GM19467 (cell line): ENCODE measurements at regions not wholly inside any gene's neighbourhood (a gene's known extent, or its start where the extent isn't known, plus 50 kb on each side); places are given as distances from the start of the nearest gene placed in this dataset.

Experiments
- ATAC-seq: cut with Tn5 transposase; IDR thresholded peaks from one replicate; pipeline ENCODE4 v1.9.1; 2021; ENCODE audit warnings: mild to moderate bottlenecking, moderate library complexity; ENCODE audit not compliant: unreplicated experiment

DNA sequence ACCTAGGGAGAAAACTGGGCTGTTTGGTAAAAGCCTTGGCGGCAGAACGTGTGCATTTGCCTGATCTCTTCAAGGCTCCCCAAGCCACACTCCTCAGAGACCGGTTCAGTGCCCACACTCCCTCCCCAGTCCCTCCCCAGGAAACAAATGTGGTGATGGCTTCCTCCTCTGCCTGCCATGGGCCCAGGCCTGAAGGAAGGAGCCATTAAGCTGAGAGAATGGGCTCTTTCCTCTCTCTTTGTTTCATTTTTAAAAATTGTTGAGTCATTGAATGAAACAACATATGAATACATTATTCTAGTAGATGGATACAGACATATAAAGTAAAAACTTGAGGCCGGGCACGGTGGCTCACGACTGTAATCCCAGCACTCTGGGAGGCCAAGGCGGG, 50.6 kb upstream of the YWHAQ start:
- ATAC-seq: no peak

DNA sequence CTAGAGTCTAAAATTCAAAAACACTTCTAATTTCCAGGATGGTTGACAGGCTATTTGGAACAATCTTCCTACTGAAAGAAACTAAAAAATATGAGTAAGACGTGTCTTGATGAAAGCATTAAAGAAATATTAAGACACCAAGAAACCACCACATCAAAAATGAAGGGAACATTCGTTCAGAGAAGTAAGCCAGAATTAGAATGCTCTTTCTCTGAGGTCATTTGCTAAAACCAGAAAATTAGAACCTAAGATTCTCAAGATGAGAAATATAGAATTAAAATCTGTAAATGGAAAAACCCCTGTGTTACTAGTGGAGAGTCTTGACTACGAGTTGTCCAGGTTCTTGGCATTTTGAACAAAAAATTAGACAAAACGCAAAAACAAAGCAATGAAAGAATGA, 54.8 kb upstream of the YWHAQ start:
- ATAC-seq: no peak

DNA sequence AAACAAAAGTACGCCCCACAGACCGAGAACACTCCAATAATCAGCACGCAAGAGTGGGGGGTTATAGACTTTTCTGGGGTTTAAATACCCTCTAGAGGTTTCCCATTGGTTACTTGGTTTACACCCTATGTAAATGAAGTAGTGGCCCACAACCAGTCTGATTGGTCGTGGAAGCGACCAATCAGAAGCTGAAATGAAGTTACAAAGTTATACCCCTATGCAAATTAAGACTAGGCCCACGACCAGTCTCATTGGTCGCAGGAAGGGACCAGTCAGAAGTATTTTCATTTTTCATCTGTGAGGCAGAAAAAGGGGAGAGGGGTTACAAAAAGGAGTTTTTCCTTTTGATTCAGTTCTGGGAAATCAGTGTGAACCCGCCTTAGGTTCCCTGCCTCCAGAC, 55.3 kb upstream of the YWHAQ start:
- no peak for ATAC-seq

DNA sequence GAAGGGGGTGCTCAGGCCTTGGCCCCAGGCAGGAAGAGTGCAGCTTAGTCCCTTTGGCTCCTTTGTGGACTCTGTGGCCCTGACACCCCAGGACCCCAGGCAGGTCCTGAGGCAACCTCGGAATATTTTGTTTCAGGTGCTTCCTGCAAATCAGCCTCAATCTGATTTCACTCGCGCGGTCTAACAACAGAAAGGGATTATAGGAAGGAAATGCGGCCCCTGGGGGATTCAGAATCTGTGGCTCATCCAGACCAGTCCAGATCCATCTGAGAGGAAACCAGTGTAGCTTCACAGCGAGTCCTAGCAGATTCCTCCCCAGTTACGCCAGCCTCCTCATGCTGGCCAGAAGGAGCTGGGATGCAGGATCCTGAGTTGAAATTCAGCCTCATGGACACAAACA, 59.5 kb upstream of the YWHAQ start:
- no peak for ATAC-seq

DNA sequence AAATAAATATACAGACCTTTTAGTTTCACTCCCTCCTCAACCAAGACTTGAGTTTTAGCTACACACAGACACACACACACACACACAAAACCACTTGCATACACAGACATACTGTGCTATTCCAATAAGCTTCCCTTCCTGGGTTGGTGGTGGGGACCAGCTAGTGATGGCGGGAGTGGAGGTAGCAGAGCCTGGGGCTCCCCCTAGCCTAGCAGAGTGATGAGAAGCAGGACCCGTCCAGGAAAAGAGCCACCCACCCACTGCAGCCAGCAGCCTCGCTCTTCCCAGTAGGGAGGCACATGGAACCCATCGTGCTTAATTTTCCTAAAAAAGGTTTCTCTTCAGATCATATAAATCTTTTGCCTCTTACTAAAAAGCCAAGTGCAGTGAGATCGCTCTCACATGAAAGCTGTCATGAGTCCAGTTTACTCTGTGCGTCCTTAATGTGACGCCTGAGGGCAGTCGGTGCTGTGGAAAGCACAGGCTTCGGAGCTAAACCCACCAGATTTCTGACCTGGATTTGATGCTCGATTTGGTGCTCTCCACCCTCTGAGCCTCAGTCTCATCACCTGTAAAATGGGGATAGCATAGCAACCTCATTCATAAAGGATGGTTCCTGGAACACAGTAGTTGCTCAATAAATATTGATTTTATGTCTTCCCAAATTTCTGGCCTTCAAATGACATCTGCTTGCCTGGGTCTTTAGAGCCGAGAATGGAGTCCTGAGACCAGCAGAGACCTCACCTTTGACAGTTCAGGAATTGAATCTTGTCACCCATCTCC, 60.1 kb upstream of the YWHAQ start:
- ATAC-seq: no peak

DNA sequence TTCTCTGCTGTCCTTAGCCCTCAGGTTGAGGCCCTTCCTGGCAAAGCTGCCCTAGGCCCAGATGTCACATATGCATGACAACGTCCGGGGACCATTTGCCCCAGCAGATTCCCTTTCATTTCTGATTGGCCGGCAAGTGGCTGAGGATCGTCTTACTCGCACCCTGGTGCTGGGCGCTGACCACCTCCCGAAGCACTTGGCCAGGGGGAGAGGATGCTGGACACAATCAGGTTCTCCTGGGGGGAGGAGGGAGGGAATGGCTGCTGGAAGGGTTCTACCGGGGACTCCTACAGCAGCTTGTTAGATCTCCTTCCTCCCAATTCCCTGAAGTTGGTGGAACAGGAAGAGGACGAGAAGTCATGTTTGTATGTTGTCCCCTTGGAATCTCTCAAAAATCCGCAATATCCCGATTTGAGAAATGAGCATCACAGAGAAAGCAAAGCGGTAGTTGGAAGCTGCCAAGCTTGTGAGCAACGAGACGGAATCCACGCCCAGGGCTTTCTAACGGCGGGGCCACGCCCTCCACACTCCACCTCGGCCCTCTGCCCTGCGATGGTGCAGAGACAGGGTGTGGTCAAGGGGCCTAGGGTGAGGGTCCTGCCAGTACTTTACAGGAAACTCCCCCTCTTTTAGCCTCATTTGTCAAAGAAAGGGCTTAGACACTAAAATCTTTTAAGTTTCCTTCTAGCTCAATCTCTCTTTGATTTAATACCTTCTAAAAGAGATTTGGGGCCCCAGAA, 61.8 kb upstream of the YWHAQ start:
- no peak for ATAC-seq

DNA sequence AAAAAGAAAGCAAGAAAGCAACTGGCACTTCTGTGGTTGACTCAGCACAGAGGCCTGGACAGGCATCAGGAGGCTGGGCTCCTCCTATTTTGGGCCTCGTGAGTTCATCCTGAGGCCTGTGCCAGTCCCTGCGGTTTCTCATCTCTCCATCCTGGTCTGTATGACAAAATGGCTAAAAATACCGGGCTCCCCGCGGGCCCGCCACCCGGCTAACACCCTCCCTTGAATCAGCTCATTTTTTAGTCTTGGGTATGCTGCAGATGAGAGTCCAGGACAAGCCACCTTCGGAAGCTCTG, 62.3 kb upstream of the YWHAQ start:
- ATAC-seq: no peak

DNA sequence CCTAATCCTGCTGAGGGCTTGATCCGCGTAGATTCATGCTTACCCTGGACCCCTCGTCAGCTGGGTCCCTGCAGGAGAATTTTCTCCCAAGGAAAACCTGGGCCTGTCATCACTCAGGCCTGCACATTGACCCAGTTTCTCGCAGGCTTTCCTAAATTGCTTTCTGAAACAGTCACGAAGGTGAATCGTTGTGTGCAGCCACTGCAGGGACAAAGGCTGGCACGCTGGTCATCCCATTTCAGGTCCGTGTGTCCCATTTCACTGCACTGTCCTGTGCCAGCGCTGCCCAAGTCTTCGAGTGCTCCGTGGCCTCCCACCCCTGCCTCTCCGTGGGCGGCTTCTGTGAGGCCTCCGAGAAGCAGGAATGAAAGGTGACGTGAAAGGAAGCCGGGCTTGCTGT, 62.8 kb upstream of the YWHAQ start:
- no peak for ATAC-seq

DNA sequence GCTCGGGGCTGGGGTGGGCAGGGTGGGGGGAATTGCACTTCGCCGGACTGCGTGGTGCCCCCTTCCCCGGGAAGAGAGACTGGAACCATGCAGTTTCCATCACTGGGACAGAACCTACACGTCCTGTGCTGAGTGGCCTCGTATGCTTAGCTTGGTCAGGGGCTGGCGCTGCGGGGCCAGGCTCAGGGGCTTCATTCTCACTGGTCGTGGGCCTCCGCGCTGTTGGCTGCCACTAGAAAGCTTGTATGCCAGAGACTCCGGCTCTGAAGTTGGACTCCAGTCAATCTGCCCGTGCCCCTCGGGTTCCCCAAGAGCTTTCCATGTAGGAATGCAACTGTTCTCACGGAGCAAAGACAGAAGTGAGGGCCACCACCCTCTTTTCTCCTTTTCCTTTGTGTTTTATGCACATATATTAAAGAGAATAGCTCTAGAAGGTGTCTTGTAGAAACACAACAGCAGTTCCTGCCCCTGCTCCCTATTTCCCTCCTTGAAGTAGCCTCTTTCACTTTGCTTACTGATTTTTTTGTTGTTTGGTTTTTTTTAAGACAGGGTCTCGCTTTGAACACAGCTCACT, 64.0 kb upstream of the YWHAQ start:
- ATAC-seq: no peak

DNA sequence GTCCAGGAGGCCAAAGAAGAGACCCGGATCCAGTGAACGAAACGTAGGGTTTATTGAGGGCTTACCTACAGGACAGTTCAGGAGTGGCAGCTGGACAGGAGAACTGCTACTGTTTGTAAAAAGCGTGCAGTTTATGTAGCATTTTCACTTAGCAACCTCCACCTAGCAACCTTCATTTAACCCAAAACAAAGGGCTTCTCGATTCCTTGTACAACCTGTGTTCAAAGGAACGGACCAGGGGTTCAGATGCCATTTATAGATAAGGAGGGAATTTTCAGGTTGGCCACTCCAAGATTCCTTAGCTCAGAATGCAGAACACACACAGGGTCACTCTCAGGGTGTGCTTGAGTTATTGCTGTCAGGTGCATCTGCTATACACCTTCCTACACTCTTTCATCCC, 65.1 kb upstream of the YWHAQ start:
- ATAC-seq: no peak

DNA sequence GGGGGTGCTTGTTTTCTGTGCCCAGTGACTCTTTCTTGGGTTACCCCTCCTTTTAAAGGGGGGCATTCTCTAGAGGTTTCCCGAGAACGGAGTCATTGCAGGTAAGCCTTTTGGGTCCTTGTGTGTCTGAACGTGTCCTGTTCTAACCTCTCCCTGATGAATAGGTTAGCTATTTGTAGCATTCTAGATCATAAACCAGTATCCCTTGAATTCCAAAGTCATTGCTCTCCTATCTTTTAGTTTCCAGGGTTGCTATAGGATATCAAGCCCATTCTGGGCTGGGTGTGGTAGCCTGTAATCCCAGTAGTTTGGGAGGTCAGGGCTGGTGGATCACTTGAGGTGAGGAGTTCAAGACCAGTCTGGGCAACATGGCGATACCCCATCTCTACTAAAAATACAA, 65.9 kb upstream of the YWHAQ start:
- no peak for ATAC-seq

DNA sequence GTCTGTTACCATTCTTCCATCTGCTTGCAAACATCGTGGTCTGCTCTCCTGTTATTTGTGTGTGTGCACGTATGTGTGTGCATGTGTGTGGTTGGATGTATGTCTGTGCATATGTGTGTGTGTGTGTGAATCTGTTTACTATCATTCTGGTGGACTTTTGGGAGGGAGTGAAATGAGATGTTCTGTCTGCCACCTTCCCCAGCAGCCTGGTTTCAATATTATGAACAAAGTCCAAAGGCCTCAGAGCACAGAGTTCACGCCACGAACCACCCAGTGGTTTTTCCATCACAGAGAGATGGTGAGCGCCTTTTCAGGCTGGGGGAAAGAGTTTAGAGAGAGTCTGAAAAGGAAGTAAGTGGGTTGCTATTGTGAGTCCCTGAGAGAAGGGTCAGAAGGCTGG, 67.1 kb upstream of the YWHAQ start:
- no peak for ATAC-seq

DNA sequence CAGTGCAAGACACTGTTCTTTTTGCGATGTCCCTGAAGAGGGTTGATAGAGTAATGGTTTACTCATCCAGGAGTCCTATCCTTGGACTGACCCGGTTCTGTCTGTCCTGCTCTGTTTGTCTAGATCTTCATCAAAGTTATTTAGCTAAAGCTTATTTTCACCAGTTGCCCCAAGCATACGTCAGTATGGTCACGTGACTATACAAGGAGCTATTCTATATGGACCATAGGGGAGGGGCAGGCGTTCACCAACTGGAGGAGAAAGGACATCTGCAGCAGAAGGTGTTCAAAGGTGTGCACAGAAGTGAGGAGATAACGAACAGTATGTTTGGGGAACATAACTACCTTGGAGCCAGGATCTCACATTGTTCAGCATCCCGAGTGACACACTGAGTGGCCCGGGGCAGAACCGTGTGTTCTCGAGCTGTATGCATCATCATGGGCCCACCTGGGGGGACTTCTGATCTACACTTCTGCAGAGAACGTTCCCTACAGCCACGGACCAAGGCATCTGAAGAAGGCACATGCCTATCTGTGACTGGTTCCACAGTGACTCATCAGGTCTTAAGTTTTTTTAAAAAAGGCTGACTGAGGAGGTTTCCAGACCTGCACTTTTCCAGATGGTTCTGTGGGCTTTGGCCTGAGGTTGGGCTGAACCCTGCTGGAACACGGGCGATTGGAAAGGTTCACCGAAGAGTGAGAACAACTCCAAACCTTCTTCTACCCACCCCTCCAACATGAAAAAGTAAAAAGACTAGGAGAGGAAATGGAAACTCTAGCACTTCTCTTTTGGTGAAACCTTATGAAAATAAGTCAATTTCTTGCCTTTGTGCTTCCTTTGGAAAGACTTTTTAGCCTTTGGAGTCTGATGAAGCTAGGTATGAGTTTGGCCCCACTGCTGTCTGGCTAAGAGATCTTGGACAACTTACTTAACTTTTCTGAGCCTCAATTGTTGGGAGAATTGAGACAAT, 68.6 kb upstream of the YWHAQ start:
- no peak for ATAC-seq

DNA sequence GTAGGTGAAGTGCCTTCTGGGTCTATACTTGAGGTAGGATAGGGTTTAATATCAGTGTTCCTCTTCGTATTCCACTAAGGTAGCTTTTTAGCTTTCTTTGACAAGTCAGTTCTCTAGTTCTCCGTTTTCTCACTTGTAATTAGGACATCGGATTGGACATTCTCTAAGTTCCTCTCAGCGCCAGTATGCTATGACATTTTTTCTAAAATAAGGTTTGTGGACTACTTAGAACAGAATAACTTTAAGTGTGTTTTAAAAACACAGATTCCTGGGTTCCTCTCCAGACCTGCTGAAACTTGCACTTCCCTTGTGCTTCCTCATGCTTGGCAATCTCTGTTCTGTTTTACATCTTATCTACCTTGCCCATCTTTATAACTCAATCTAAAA, 69.3 kb upstream of the YWHAQ start:
- ATAC-seq: no peak

DNA sequence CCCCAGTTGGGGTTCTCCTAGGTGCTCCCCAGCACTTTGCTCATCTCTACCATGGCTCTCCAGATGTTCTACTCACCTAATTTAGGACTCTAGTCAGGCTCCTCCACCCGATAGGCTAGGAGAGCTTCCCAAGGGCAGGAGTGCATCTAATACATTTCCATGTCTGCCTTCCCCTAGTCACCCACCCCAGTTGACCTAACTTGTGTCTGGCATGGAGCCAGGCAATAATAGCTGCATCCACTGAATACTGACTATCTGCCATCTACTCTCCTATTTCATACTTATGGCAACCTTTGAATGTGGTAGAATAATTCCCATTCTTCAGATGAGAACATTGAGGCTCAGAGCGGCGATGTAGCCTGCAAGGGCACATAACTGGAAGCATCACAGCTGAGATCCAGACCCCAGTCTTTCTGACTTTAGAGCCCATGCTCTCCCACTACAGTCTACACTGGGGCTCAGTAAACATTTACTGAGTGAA, 71.8 kb upstream of the YWHAQ start:
- no peak for ATAC-seq

DNA sequence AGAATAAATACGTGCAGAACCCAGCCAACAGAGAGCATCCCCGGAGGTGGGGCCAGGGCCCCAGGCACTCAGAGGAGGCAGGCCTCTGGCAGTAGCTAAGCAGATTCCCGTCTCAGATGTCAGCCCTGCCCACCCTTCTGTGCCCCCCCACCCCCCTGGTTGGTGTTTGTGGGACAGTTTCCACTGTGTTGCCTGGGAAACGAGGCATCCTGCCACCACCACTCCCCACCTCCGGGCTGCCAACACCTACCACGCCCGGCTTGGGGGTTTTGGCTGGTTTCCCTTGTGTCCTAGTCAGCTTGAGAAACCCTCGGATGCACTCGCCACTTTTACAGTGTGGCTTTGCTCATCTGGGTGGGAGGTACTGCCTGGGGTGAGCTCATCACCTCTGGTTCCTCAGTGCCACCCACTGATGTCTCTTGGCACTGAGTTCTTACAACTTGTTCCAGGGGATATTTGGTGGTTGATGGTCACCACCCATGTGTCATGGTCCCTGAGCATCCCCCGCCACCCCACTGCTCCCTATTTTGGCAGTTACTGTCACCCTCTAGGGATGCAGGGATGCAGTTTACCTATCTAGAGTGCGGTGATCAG, 72.4 kb upstream of the YWHAQ start:
- no peak for ATAC-seq

DNA sequence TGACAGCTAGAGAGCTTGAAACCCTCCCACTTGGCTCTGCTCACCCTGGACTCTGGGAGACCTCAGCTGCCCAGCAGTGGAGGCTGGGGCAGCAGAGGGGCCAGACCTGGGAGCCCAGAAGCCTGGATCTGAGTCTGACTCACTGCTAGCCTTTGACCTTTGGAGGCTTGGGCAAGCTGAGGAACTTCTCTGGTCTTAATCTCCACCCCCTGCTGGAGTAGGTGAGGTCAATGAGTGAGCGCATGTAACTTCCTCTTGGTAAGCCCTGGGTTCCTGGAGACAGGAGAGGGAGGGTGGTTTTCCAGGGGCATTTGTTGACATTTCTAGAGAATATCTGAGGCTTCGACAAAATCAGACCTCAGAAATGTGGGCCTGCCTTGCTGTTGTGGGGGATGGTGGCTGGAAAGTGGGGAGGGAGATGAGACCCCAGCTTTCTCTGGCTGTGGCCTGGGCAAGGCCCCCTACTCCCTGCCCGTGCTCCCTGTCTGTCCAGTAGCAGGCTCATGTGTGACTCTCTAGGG, 73.0 kb upstream of the YWHAQ start:
- no peak for ATAC-seq

DNA sequence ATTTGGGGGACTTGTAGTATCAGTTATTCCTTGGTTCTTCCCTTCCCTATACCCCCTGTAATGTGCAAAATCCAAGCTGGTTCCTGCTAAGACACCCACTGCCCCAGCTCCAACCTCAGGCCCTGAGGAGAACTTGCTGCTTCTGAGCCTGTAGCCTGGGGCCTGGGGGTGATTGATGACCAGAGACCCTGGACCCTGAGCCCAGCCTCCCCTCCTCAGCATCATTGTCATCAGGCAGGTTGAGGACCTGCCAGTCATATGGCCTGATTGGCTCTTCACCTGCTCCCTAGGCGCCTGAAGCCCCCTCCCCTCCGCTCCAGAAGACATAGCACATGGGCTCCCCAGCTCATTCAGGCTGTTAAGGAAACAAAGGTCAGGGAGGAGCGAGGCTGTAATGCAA, 73.8 kb upstream of the YWHAQ start:
- no peak for ATAC-seq

DNA sequence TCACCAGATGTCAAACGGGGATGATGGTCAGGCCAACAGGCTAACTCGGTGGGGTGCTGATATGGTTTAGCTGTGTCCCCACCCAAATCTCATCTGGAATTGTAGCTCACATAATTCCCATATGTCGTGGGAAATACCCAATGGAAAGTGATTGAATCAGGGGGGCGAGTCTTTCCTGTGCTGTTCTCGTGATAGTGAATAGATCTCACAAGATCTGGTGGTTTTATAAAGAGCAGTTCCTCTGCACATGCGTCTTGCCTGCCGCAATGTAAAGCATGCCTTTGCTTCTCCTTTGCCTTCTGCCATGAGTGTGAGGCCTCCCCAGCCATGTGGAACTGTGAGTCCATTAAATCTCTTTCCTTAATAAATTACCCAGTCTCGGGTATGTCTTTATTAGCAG, 74.4 kb upstream of the YWHAQ start:
- ATAC-seq: no peak

DNA sequence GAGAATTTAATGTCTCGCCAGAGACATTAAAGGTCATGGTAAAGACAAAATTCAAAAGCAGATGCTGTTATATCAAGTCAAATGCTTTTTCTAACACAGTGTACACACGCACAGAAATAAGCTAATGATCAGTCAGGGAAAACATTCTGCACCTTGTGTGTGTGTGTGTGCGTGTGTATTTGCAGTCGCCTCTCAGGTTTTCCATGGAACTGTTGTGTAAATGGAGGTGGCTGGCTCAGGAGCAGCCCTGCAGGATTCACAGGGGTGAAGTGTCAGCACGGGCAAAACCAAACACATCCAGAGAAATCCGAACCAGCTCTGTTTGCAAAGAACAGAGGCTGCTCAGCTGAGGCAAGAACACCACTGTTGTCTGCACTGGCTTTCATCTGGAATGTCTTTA, 76.2 kb upstream of the YWHAQ start:
- no peak for ATAC-seq
